ENCODE measurements at regions not wholly inside any gene's neighbourhood (a gene's known extent, or its start where the extent isn't known, plus 50 kb on each side); places are given as distances from the start of the nearest gene placed in this dataset.

DNA sequence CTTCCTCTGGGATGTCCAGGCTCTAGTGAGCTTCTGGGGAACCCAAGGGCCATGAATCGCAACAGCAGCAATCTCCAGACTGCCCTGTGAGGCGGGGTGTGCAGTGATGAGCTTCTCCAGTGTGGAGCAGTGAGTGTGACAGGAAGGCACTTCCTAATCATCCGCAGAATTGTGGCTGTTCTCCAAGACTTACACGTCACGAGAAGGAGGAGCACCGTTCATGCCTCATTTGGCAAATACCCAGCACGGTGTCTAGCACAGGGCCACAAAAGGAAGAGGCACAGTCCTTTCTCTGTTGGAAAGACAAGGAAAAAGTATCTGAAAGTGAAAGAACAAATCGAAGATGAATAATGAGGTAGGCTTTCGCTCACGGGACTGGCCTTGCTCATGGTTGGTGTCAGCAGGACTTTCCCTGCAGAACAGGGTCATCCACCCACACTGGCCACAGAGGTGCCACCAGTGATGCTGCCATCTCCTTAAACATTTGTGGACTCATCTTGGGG is 125.1 kb upstream of the HAAO start:
- DNase-seq (ENCODE audit: low read depth): no peak

DNA sequence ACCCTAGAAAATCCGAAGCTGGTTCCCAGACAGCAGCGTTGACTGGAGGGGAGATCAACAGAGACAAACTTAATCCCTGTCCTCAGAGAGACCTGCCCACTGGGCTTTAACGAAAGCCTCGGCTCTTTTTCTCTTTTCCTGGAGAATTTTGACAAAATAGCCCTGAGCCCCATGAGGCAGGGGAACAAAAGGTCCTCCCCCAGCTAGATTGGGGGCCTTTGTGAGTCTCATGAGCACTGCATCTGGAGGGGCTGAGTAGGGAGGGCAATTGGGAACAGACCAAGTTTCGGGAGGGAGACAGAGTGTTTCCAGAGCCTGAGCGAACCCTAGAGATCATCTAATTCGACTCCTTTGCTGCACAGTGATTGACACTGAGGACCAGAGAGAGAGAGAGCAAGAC is 123.9 kb upstream of the HAAO start:
- no peak for DNase-seq (ENCODE audit: low read depth)

GRCh38 chr2:42914860-42915259 is 122.5 kb upstream of the HAAO start:
- DNase-seq (ENCODE audit: low read depth): no peak

DNA sequence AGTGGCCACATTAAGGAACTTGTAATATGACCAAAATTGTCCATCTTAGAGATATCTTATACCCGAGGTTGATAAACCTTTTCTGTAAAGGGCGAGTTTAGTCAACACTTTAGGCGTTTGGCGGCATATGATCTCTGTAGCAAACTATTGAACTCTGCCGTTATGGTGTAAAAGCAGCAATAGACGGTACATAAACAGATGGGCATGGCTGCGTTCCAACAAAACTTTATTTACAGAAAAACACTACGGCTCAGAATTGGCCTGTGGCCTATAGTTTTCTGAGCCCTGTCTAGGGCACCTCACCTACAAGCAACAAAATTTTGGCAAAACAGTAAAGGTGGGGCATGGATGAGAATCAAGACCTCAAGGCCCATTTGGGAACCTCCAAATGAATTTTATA is 121.9 kb upstream of the HAAO start:
- no peak for DNase-seq (ENCODE audit: low read depth)

DNA sequence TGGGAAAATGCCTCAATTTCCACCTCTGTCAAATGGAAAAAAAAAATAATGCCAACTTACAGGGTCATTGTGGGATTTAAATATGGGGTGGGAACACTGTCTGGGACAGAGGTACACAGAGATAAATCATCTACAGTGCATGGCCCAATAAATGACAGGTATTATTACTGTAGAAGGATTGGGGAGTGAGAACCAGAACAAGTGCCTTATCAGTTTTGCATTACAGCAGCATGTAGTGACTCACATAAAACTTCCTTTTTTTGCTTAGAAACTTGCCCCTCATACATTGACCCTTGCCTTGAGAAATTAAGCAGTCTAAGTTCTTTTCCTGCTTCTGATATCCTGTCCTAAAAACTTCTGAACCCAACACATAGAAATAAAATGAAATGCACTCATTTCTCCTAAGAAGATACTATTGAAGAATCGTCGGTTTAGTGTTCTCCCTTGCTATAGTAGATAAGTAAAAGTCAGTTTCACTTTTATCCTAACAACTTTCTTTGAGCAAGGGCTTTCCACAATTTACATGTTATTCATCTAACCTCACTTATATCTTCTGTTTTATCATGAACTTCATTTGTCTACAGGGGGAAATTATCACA is 121.0 kb upstream of the HAAO start:
- no peak for DNase-seq (ENCODE audit: low read depth)

GRCh38 chr2:42910645-42911405 is 118.4 kb upstream of the HAAO start:
- no peak for DNase-seq (ENCODE audit: low read depth)

DNA sequence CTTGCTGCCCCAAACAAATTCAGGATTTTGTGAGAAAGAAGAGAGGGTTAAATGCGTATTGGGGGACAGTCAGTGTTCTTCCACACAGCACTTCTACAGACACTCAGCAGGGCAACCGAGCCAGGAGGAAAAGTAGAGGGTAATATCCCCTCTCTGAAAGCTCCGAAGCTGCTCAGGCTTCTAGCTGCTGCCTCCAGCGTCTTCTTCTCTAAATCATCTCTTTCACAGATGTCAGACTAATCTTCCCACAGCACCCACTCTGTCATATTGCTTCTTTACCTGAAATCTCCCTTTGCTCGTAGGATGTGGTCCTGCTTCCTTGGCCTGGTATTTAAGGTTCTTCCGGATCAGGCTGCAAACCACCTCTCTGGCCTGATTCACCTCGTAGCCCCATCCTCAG is 117.6 kb upstream of the HAAO start:
- DNase-seq (ENCODE audit: low read depth): no peak

DNA sequence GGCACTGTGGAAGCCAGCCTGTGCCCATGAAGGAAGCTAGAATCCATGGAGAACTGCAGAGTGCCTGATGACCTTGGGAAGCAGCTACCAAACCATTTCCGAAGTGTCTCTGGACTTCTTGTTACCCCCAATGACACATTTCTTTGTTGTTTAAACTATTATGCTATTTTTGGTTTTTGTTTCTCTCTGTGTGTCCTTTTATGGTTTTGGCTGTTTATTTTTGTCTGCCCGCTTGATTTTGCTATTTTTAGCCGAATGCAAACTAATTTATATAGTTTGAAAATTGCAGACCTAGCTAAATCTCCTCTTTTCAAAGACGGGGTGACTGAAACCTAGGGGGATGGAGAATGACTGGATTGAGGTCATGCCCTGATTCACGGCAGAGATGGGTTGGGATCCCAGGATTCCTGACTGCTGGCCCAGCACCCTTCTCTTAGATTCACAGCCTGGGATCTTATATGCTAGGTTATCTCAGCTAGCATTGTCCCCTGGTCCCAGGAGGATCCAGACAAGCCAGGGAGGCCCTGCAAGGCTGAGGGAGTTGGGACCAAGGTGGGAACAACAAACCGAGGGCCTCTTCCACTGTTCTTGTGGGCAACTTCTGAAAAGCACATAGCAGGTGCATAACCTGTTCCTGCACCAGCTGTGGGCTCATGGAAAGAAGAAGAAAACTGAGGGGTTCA is 116.3 kb upstream of the HAAO start:
- no peak for DNase-seq (ENCODE audit: low read depth)

DNA sequence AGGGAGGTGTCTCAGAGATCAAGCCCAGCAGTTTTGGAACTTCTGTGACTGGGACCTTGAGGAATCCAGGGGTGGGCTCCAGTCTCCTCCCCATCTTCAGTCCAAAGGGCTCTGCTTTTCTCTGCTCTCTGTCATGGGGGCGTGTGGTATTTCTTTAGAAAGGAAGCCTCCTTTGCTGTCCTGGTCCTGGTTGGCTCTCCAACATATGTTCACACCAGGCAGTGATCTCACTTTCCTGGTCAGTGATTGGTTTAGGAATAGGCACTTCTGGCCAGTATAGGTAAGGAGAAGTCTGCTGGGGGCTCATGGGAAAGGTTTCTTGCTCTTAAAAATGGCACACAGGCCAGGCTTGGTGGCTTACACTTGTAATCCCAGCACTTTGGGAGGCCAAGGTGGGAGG is 115.5 kb upstream of the HAAO start:
- DNase-seq (ENCODE audit: low read depth): no peak

GRCh38 chr2:42906557-42907411 is 114.4 kb upstream of the HAAO start:
- DNase-seq (ENCODE audit: low read depth): no peak

DNA sequence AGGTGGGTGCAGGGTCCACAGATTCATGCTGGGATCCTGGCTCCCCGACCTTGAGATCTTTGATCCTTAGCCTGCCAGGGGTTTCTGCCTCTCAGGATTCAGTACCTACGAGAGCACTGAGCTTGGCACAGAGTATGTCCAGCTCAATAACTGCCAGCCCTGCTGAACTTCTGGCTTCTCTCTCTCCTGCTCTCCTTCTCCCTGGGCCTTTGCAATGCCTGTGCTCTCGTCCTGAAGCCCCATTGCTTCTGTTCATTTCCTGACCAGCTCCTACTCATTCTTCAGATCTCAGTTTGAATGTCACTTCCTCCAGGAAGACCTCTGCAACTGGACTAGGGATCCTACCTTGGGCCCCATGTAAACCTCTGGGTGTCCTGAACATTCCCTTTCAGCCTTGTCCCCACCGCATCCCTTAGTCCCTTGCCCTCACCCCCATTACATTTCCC is 113.8 kb upstream of the HAAO start:
- DNase-seq (ENCODE audit: low read depth): no peak

DNA sequence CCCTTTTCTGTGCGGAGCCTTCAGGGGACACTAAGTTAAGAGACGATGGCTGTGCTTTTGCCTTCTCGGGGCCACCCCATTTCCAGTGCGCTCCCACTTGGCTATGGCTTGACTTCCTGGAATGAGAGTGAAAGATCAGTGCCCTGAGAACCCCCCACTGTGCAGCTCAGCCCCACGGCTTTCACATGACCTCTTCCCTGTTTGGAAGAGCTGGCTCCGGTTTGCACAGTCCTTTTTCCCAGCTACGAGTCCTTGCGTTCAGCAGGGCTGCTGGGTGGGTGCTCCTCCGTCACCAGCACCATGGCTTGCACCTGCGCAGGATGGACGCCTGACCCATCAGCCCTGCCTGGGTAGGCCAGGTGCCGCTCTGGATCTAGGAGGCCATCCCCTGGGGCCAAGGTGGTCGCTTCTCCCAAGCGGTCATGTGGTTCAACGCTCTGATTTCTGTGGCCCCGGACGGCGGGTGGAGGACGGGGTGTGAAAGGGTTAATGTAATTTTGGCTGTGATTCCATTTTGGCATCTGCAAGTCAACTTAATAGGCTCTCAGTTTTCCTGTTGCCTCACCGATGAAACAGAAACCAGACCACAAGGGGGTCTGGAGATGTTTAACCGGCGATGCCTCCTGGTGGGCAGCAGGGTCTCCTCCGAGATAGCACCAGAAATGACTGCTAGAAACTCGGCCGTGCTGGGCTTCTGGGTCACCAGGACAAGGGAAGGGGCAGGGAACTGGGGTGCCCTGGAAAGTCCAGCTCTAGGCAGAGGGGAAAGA is 113.1 kb upstream of the HAAO start:
- no peak for DNase-seq (ENCODE audit: low read depth)

- DNase-seq (ENCODE audit: low read depth): no peak
These were observed 112.1 kb upstream of the HAAO start for GRCh38 chr2:42904576-42904876.

- no peak for DNase-seq (ENCODE audit: low read depth)
These were observed 111.6 kb upstream of the HAAO start for GRCh38 chr2:42903821-42904575.

DNA sequence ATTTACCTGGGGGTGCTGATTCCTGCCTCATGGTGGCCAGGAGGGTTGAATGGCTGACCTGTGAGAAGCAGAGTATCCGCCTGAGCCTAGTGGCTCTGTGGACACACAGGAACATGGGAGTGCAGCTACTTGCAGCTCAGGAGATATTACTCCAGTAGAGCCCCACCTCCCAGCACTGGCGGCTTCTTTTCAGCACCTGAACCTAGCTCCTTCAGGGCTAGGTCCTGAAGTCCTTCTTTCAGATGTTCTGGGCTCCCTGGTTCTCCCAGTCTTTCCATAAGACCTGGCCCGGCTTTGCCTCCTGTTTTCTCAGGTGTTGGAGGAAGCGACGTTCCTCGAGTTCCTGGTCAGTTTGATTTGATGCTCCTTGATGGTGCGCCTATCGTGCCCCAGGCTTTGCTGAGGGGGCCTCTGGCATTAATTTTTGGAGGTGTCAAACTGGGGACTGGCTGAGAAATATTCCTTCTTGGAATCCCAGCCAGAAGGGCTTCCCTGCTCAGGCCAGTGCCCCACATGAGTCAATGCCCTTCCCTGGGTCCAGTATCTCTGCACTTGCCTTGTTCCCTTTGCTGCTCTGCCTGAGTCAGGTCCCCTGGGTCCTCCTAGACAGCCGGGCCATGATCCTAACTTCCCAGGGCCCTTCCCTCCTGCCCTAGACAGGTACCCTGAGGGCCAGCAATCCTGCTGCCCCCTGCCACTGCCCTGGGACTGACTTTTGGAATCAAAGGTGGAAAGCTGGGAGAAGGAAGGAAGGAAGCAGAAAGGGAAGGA is 110.7 kb upstream of the HAAO start:
- no peak for DNase-seq (ENCODE audit: low read depth)

DNA sequence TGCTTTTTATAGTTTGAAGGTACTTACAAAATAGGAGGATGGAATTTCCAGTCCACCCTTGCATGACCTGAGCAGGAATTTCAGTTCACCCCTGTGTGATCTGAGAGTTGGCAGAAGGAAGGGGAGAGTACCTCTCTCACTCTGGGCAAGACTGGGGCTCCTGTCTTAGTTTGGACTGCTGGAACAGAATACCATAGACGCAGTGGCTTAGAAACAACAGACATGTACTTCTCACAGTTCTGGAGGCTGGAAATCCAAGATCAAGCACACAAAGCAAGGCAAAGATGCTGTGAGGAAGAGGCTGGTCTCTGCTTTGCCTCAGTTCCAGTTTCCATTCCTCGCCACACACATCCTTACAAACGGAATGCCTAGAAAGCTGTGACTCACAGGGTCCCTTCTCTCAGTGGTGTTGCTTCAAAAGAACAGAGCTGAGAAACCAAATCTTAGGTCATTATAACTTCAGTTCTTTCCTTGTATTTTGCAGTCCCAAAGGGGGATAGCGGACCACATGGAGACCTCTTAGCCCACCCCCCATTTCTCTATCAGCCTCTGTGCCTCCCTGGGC is 108.8 kb upstream of the HAAO start:
- DNase-seq (ENCODE audit: low read depth): no peak

DNA sequence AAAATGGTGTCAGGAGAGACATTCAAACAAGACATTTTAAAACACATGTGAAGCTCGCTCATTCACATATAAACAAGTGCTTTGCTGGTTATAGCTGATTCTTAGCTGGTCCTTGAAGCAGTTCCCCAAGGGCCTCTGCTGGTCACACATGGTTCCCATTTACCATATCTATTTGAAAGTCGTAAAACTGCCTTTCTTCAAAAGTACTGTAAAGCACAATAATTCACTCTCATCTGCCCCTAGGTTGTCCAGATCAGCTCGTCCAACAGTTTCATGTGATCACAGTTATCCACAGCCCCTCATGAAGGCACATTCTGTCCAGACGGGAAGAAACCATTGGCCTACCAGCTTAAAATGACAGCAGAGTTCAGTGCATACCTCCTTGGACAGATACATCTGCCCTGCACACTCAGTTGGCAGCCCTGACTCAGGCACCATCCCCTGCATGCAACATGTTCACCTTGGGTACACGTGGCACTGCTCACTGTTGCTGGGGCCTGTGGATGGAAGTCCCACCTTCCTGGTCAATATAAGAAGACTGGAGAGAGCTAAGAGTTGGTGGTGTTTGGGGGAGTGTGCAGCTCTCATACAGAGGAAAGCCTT is 108.0 kb upstream of the HAAO start:
- DNase-seq (ENCODE audit: low read depth): no peak

DNA sequence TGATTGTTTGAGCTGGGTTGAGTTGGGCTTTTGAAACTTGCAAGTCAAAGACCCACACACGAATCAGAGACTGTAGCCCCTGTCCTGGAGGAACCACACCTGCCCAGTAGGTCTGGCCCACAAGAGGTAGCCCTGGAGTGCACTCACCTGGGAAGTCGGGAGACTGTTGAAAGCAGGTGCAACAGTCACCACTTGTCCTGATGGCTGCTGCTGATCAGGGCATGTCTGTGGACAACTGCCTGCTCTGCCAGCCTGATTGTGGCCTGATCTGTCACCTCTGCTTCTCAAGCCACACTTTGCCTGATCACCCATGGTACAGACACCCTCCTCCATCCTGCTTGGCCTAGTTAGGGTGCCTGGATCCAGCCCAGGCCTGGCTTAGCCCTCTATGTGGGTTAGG is 105.0 kb upstream of the HAAO start:
- no peak for DNase-seq (ENCODE audit: low read depth)

DNA sequence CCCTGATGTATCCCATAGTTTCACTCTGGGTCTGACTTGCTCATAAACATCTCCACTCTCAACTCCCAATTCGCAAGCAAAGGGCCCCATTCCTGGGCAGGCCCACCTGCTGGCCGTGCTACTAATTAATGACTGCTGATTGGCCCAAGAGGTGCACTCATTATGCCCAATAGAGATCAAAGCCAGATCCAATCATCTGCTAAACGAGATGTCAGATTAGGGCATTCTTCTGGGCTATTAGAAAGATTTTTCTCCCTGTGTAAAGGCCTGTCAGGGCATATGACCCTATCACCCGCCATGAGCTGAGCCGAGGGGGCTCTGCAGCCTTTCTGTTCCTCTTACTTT is 103.4 kb upstream of the HAAO start:
- no peak for DNase-seq (ENCODE audit: low read depth)

All from CMK (cell line).